Heart right ventricle (tissue), 16 donors: ENCODE measurements at regions not wholly inside any gene's neighbourhood (a gene's known extent, or its start where the extent isn't known, plus 50 kb on each side); places are given as distances from the start of the nearest gene placed in this dataset.

Source experiments
- ATAC-seq, 8 donors: fragments of 200-7000 bp; cut with Tn5 transposase; one replicate each; pipeline ENCODE4 v1.9.1; 2020; ENCODE audit warnings: mild to moderate bottlenecking in 8 of 8, moderate library complexity in 8 of 8, moderate number of reproducible peaks in 1 of 8
- DNase-seq, 2 donors: peaks; one replicate each; pipeline ENCODE4 v3.0.0-alpha.2; 2020
- H3K27ac ChIP-seq, 10 donors: fragments of 200-600 bp; sonication (generic) in 2 of 10; one replicate each; pipeline versions ENCODE4 v1.5.0 to v1.8.0; 2020 to 2022; ENCODE audit warnings: mild to moderate bottlenecking in 3 of 10
- H3K27me3 ChIP-seq, 7 donors: fragments of 200-600 bp; one replicate each; pipeline ENCODE4 v1.8.0; 2021 to 2022; ENCODE audit warnings: mild to moderate bottlenecking in 2 of 7
- H3K36me3 ChIP-seq, 9 donors: fragments of 200-600 bp; sonication (generic) in 1 of 9; one replicate each; pipeline versions ENCODE4 v1.5.0 to v1.8.0; 2020 to 2022; ENCODE audit warnings: mild to moderate bottlenecking in 2 of 9
- H3K4me1 ChIP-seq, 9 donors: fragments of 200-600 bp; sonication (generic) in 1 of 9; one replicate each; pipeline versions ENCODE4 v1.5.0 to v1.8.0; 2020 to 2022; ENCODE audit warnings: mild to moderate bottlenecking in 4 of 9
- H3K4me3 ChIP-seq, 10 donors: fragments of 200-600 bp; sonication (generic) in 2 of 10; one replicate each; pipeline versions ENCODE4 v1.5.0 to v1.8.0; 2020 to 2022; ENCODE audit warnings: mild to moderate bottlenecking in 7 of 10, moderate library complexity in 2 of 10
- H3K9me3 ChIP-seq, 11 donors: fragments of 200-600 bp in 10 of 11; sonication (generic) in 2 of 11; one replicate each; pipeline versions ENCODE4 v1.5.0 to v1.8.0; 2013 to 2022; ENCODE audit warnings: mild to moderate bottlenecking in 2 of 11, control low read depth in 1 of 11, moderate library complexity in 1 of 11
- CTCF ChIP-seq, 9 donors: fragments of 200-600 bp; sonication (generic) in 2 of 9; IDR thresholded peaks; one replicate each; pipeline versions ENCODE4 v1.5.0 to v1.8.0; 2021 to 2022; ENCODE audit warnings: antibody characterized with exemption in 9 of 9, mild to moderate bottlenecking in 5 of 9, moderate library complexity in 1 of 9
- WGBS, 2 donors: extraction: QIAGEN DNeasy Blood & Tissue Kit; methylation state at CpG; one replicate each; pipeline ENCODE4 v1.1.7; 2013; ENCODE audit warnings: inconsistent platforms in 1 of 2; 5-methylcytosine and 5-hydroxymethylcytosine counted together
- intact Hi-C, 10 donors: fragments of 100-400 bp; cut with DNase I; formaldehyde crosslinking; loops; one replicate each; pipeline versions ENCODE4 v1.11.1 to v1.14.2; 2022
- donor health status: Arrhythmogenic right ventricular cardiomyopathy.
- donor health status: ischemic (EF 13 %, LVEDD 7.1; RV severe dilation, severe dysfunction).
- donor health status: healthy with polysubstance abuse.
- donor health status: DM: no; HTN: yes; CAD: no.
- donor health status: DM: no; HTN: no; CAD: no.
- donor health status: ischemic (EF 25% LVEDD 6.9; RV normal size, moderate dysfunction).
- donor health status: ischemic (EF 25% LVEDD 5.7; RV mildly dilated, moderate dysfunction).
- donor health status: healthy.
- donor health status: DM: yes; HTN: yes; CAD: no.
- donor health status: Ischemic cardiomyopathy.
- donor health status: ischemic (EF 35%, LVEDD 5.7; RV mildly dilated, moderate dysfunction).
- donor health status: nonischemic (EF 11% LVEDD 7.7; RV severe dilation, severe dysfunction).
- donor health status: DM: yes; HTN: yes; CAD: no.
- donor health status: PGD.
- donor health status: ischemic (EF 29% LVEDD 5.4; RV normal size, mild dysfunction).
- donor health status: nonischemic (EF 23%, LVEDD 6.1; RV moderate dilation, normal function).

GRCh38 chr14:95409477-95410272 lies 90.0 kb upstream of the CLMN start:
- no peak overlapping the region for H3K4me3 ChIP-seq
- DNase-seq = peak in 1 of 2 donors; percentile 31
- peak overlapping the region in 9 of 10 donors; percentile 56 to 78 (median 71) for H3K27ac ChIP-seq
- no peaks in the 10 kb centered on the region for H3K9me3 ChIP-seq
- WGBS, 2 donors = 69 to 73% methylated on average over 12 of the region's 12 CpGs
- intact Hi-C loops = loop anchor here in 1 of 10 donors (5.0 kb wide), 2 partner anchors 47 to 92 kb away; partner anchors contain the start of gene CLMN
- no peak for TF ChIP-seq CTCF (IDR thresholded peaks at IDR 0.05)
- H3K27me3 ChIP-seq = no peaks in the 10 kb centered on the region
- H3K36me3 ChIP-seq = peaks cover 0 to 24% (median 0%) of the 10 kb centered on the region in 9 donors
- peaks cover 6 to 44% (median 17%) of the 10 kb centered on the region in 9 donors for H3K4me1 ChIP-seq
- peak in 6 of 8 donors; percentile 38 to 68 (median 56) for ATAC-seq

GRCh38 chr14:95408731-95409476 lies 89.2 kb upstream of the CLMN start:
- 59 to 60% methylated on average over 17 of the region's 17 CpGs for WGBS, 2 donors
- H3K27me3 ChIP-seq = no peaks in the 10 kb centered on the region
- peaks cover 0 to 23% (median 0%) of the 10 kb centered on the region in 9 donors for H3K36me3 ChIP-seq
- intact Hi-C loops = loop anchor here in 1 of 10 donors (5.0 kb wide), 2 partner anchors 47 to 92 kb away; partner anchors contain the start of gene CLMN
- no peaks in the 10 kb centered on the region for H3K9me3 ChIP-seq
- peaks cover 6 to 40% (median 17%) of the 10 kb centered on the region in 9 donors for H3K4me1 ChIP-seq
- H3K27ac ChIP-seq = peak overlapping the region in 9 of 10 donors; percentile 56 to 78 (median 71)
- ATAC-seq = peak in 7 of 8 donors; percentile 24 to 75 (median 65)
- DNase-seq = peak in 1 of 2 donors; percentile 29
- TF ChIP-seq CTCF (IDR thresholded peaks at IDR 0.05) = no peak
- no peak overlapping the region for H3K4me3 ChIP-seq

GRCh38 chr14:95407354-95407753 lies 87.6 kb upstream of the CLMN start:
- 77 to 83% methylated on average over 8 of the region's 8 CpGs for WGBS, 2 donors
- no peak for TF ChIP-seq CTCF (IDR thresholded peaks at IDR 0.05)
- no peak for DNase-seq
- intact Hi-C loops = loop anchor here in 1 of 10 donors (5.0 kb wide), 2 partner anchors 45 to 90 kb away; partner anchors contain the start of gene CLMN
- H3K27ac ChIP-seq = no peak overlapping the region
- H3K4me3 ChIP-seq = no peak overlapping the region
- H3K9me3 ChIP-seq = no peaks in the 10 kb centered on the region
- no peaks in the 10 kb centered on the region for H3K27me3 ChIP-seq
- no peak for ATAC-seq
- H3K4me1 ChIP-seq = peaks cover 6 to 34% (median 17%) of the 10 kb centered on the region in 9 donors
- H3K36me3 ChIP-seq = peaks cover 0 to 16% (median 0%) of the 10 kb centered on the region in 9 donors

GRCh38 chr14:95406756-95407277 lies 87.1 kb upstream of the CLMN start:
- Histone ChIP-seq H3K9me3 (no peaks in the 10 kb centered on the region), H3K27me3 (no peaks in the 10 kb centered on the region), H3K36me3 (peaks cover 0 to 11% (median 0%) of the 10 kb centered on the region in 9 donors), H3K27ac (no peak overlapping the region), H3K4me3 (no peak overlapping the region), H3K4me1 (peaks cover 6 to 38% (median 17%) of the 10 kb centered on the region in 9 donors)
- 69 to 74% methylated on average over 5 of the region's 5 CpGs for WGBS, 2 donors
- ATAC-seq = no peak
- intact Hi-C loops = loop anchor here in 1 of 10 donors (5.0 kb wide), 2 partner anchors 45 to 90 kb away; partner anchors contain the start of gene CLMN
- DNase-seq = no peak
- no peak for TF ChIP-seq CTCF (IDR thresholded peaks at IDR 0.05)
